ENCODE measurements at regions not wholly inside any gene's neighbourhood (a gene's known extent, or its start where the extent isn't known, plus 50 kb on each side); places are given as distances from the start of the nearest gene placed in this dataset.
"Not testable (repeated sequence)": the region's sequence is repeated elsewhere in the genome, so short reads cannot be mapped to it uniquely, and the experiment has no call there.

DNA sequence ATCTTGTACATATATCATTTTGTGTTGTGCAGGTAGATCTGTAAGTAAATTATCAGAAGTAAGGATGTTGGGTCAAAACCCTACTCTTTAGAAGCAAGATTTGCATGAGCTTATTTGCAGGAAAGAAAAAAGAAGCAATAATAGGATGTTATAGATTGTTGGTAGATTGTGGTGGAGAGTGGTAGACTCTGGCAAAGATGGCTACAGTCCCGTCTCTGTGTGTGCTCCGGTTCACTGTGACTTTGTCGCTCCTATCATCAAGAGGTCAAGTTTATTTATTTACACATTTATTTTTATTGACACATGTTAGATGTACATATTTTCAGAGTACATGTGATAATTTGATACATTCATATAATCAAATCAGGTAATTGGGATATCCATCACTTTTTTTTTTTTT, 81.0 kb upstream of the NDUFV2 start:
- Histone ChIP-seq H3K9me3 (ENCODE audit: control insufficient read depth in 2 of 2, insufficient read depth in 1 of 2, low read depth in 1 of 2, low read length in 1 of 2) (no peaks in the 10 kb centered on the region), H3K27ac (ENCODE audit: low read depth in 1 of 3, low read length in 2 of 3) (no peak overlapping the region), H3K27me3 (ENCODE audit: control insufficient read depth in 3 of 3, insufficient read depth in 3 of 3, low read length in 3 of 3) (no peaks in the 10 kb centered on the region), H3K4me1 (ENCODE audit: control insufficient read depth in 3 of 3, insufficient read depth in 2 of 3, low read depth in 1 of 3, low read length in 2 of 3) (peaks cover 0 to 8% (median 4%) of the 10 kb centered on the region in 3 donors), H3K36me3 (ENCODE audit: control insufficient read depth in 3 of 3, insufficient read depth in 2 of 3, low read depth in 1 of 3, low read length in 3 of 3) (no peaks in the 10 kb centered on the region), H3K4me3 (ENCODE audit: low read depth in 1 of 3, low read length in 3 of 3) (no peak overlapping the region)
- FAIRE-seq (no peak), DNase-seq (no peak)
- WGBS, 3 donors: 88 to 95% (median 95%) methylated on average over 3 of the region's 3 CpGs

DNA sequence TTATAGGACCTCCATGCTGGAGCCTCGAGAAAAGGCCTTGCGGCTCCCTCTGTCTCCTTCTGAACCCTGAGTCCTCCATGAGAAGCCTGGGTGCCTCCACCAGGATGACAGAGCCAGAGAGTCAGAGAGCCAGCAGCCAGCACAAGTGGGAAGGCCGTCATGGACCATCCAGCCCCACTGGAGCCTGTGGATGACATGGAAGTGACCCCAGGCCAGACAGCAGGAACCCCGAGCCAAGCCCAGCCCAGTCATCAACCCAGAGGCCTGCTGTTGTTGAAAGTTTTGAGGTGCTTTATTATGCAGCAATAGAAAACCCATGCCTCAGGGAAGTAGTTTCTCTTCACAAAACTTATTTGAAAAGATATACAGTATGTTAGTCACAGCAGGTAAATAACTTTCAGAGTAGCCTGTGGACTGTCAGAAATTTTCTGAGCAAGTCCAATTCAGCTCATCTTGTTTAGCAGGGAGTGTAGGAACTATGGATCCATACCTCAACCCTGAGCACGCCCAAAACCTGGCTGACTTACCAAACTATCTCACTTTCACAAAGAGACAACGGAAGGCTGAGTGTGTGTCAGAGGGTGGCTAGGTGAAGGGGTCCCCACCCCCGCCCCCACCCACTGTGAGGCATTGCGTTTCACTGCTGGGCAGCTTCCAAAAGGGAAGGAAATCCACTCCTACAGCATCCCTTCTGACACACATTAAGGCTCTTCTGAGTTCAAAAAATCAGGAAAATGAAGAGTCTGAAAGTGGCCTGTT, 79.9 kb upstream of the NDUFV2 start:
- no peak overlapping the region for H3K27ac ChIP-seq (ENCODE audit: low read depth in 1 of 3, low read length in 2 of 3)
- no peak overlapping the region for H3K4me3 ChIP-seq (ENCODE audit: low read depth in 1 of 3, low read length in 3 of 3)
- 70 to 82% (median 80%) methylated on average over 8 of the region's 8 CpGs for WGBS, 3 donors
- H3K36me3 ChIP-seq (ENCODE audit: control insufficient read depth in 3 of 3, insufficient read depth in 2 of 3, low read depth in 1 of 3, low read length in 3 of 3): no peaks in the 10 kb centered on the region
- FAIRE-seq (no peak), DNase-seq (no peak)
- no peaks in the 10 kb centered on the region for H3K4me1 ChIP-seq (ENCODE audit: control insufficient read depth in 3 of 3, insufficient read depth in 2 of 3, low read depth in 1 of 3, low read length in 2 of 3)
- no peaks in the 10 kb centered on the region for H3K9me3 ChIP-seq (ENCODE audit: control insufficient read depth in 2 of 2, insufficient read depth in 1 of 2, low read depth in 1 of 2, low read length in 1 of 2)
- H3K27me3 ChIP-seq (ENCODE audit: control insufficient read depth in 3 of 3, insufficient read depth in 3 of 3, low read length in 3 of 3): no peaks in the 10 kb centered on the region

- not testable (repeated sequence) for H3K9me3 ChIP-seq (ENCODE audit: control insufficient read depth in 2 of 2, insufficient read depth in 1 of 2, low read depth in 1 of 2, low read length in 1 of 2); H3K27me3 ChIP-seq (ENCODE audit: control insufficient read depth in 3 of 3, insufficient read depth in 3 of 3, low read length in 3 of 3); H3K27ac ChIP-seq (ENCODE audit: low read depth in 1 of 3, low read length in 2 of 3); FAIRE-seq; H3K4me1 ChIP-seq (ENCODE audit: control insufficient read depth in 3 of 3, insufficient read depth in 2 of 3, low read depth in 1 of 3, low read length in 2 of 3); H3K36me3 ChIP-seq (ENCODE audit: control insufficient read depth in 3 of 3, insufficient read depth in 2 of 3, low read depth in 1 of 3, low read length in 3 of 3); DNase-seq; H3K4me3 ChIP-seq (ENCODE audit: low read depth in 1 of 3, low read length in 3 of 3)
- WGBS, 3 donors: 93 to 96% (median 95%) methylated on average over 14 to 15 of the region's 18 CpGs
Observed at GRCh38 chr18:9024031-9024646, 78.4 kb upstream of the NDUFV2 start.

DNA sequence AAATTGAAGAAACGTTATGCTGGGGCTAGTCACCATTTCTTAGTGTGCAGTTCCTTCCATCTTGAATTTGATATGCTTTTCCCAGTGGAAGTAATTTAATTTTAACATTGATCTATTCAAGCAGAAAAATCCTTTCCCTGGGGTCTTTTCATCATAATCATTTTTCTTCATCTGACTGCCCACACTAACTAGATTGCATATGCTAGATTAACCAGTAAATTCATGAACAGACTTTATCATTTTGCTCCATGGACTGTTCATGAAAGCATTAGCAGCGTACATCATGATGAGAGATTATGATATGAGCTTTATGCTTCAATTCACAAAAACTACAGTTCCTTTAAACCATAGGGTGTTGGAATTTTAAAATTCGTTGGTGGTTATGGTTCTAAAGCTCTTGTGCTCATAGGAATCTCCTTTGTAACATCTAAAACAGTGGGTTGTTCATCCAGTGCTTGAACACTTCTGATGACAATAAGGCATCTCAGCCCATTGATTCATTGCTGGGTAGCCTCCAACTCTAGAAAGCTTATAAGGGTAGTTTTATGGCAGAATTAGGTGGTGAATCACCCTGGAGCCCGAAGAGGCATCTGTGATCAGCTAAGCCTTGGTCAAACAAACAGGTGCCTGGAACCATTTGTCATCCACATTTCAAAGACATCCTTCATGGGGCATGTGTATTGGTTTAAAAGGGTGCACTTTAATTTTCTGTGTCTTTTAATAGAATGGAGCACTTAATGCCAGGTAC, 77.2 kb upstream of the NDUFV2 start:
- Histone ChIP-seq H3K9me3 (ENCODE audit: control insufficient read depth in 2 of 2, insufficient read depth in 1 of 2, low read depth in 1 of 2, low read length in 1 of 2) (peaks cover 0 to 2% of the 10 kb centered on the region in 2 donors), H3K27me3 (ENCODE audit: control insufficient read depth in 3 of 3, insufficient read depth in 3 of 3, low read length in 3 of 3) (no peaks in the 10 kb centered on the region), H3K27ac (ENCODE audit: low read depth in 1 of 3, low read length in 2 of 3) (no peak overlapping the region), H3K36me3 (ENCODE audit: control insufficient read depth in 3 of 3, insufficient read depth in 2 of 3, low read depth in 1 of 3, low read length in 3 of 3) (no peaks in the 10 kb centered on the region), H3K4me3 (ENCODE audit: low read depth in 1 of 3, low read length in 3 of 3) (no peak overlapping the region), H3K4me1 (ENCODE audit: control insufficient read depth in 3 of 3, insufficient read depth in 2 of 3, low read depth in 1 of 3, low read length in 2 of 3) (no peaks in the 10 kb centered on the region)
- DNase-seq (no peak), FAIRE-seq (no peak)
- WGBS, 3 donors: 25 to 56% (median 34%) methylated on average over 4 of the region's 4 CpGs

DNA sequence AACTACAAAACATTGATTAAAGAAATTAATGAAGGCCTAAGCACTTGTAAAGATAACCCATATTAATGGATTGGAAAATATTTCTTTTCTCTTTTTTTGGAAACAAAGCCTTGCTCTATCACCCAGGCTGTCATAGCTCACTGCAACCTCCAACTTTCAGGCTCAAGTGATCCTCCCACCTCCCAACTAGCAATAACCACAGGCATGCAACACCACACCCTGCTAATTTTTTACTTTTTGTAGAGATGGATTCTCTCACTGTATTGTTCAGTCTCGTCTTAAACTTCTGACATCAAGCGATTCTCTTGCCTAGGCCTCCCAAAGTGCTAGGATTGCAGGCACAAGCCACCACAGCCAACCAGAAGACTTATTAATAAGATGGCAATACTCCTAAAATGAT, 73.4 kb upstream of the NDUFV2 start:
- no peak for FAIRE-seq
- peaks cover 0 to 4% of the 10 kb centered on the region in 2 donors for H3K9me3 ChIP-seq (ENCODE audit: control insufficient read depth in 2 of 2, insufficient read depth in 1 of 2, low read depth in 1 of 2, low read length in 1 of 2)
- WGBS, 3 donors: 93 to 97% (median 94%) methylated on average over 2 of the region's 2 CpGs

DNA sequence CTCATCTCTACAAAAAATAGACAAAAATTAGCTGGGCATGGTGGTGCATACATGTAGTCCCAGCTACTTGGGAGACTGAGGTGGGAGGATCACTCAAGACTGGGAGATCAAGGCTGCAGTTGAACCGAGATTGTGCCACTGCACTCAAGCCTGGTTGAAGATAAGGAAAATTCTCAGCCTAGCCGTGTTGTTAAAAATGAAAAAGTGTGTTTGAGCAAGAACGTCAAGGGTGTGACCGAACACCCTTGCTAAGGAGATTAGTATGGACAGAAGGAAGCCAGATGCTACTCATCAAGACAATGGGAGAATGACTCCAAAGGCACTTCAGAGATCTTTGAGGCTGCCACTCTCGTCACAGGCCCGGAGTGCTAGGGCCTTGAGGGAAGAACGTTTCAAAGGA, 70.0 kb upstream of the NDUFV2 start:
- DNase-seq (no peak), FAIRE-seq (no peak)
- Histone ChIP-seq H3K36me3 (ENCODE audit: control insufficient read depth in 3 of 3, insufficient read depth in 2 of 3, low read depth in 1 of 3, low read length in 3 of 3) (no peaks in the 10 kb centered on the region), H3K27ac (ENCODE audit: low read depth in 1 of 3, low read length in 2 of 3) (no peak overlapping the region), H3K9me3 (ENCODE audit: control insufficient read depth in 2 of 2, insufficient read depth in 1 of 2, low read depth in 1 of 2, low read length in 1 of 2) (peaks cover 0 to 4% of the 10 kb centered on the region in 2 donors), H3K4me3 (ENCODE audit: low read depth in 1 of 3, low read length in 3 of 3) (no peak overlapping the region), H3K27me3 (ENCODE audit: control insufficient read depth in 3 of 3, insufficient read depth in 3 of 3, low read length in 3 of 3) (no peaks in the 10 kb centered on the region), H3K4me1 (ENCODE audit: control insufficient read depth in 3 of 3, insufficient read depth in 2 of 3, low read depth in 1 of 3, low read length in 2 of 3) (no peaks in the 10 kb centered on the region)
- 74 to 82% (median 78%) methylated on average over 7 of the region's 7 CpGs for WGBS, 3 donors

More for the DNA sequence above, 73.4 kb upstream of the NDUFV2 start:
- Histone ChIP-seq H3K4me1 (ENCODE audit: control insufficient read depth in 3 of 3, insufficient read depth in 2 of 3, low read depth in 1 of 3, low read length in 2 of 3) (no peaks in the 10 kb centered on the region), H3K27ac (ENCODE audit: low read depth in 1 of 3, low read length in 2 of 3) (no peak overlapping the region), H3K4me3 (ENCODE audit: low read depth in 1 of 3, low read length in 3 of 3) (no peak overlapping the region), H3K27me3 (ENCODE audit: control insufficient read depth in 3 of 3, insufficient read depth in 3 of 3, low read length in 3 of 3) (no peaks in the 10 kb centered on the region), H3K36me3 (ENCODE audit: control insufficient read depth in 3 of 3, insufficient read depth in 2 of 3, low read depth in 1 of 3, low read length in 3 of 3) (no peaks in the 10 kb centered on the region)
- DNase-seq: no peak

DNA sequence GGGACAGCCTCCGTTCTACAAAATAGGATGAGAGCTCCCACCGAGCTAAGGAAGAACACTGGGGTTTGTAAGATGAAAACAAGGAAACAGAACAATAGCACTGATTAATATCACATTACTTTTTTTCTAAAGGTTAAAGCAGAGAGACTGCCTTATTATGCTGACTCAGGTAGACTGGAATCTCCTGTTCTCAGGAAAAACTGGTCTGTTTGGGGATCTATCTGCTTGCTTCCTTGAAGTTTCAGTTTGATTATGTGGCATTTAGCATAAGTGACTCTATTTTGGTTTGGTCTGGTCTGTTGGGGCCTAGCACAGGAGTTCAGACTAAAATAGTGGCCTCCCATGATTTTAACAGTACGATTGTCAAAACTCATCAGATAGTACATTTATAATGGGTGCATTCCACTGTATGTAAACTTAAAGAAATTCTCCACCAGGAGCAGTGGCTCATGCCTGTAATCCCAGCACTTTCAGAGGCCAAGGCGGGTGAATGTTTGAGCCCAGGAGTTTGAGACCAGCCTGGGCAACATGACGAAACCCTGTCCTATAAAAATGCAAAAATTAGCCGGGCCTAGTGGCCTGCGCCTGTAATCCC, 64.1 kb upstream of the NDUFV2 start:
- H3K4me1 ChIP-seq (ENCODE audit: control insufficient read depth in 3 of 3, insufficient read depth in 2 of 3, low read depth in 1 of 3, low read length in 2 of 3): no peaks in the 10 kb centered on the region
- no peaks in the 10 kb centered on the region for H3K27me3 ChIP-seq (ENCODE audit: control insufficient read depth in 3 of 3, insufficient read depth in 3 of 3, low read length in 3 of 3)
- no peak overlapping the region for H3K27ac ChIP-seq (ENCODE audit: low read depth in 1 of 3, low read length in 2 of 3)
- FAIRE-seq (no peak), DNase-seq (no peak)
- H3K4me3 ChIP-seq (ENCODE audit: low read depth in 1 of 3, low read length in 3 of 3): no peak overlapping the region
- no peaks in the 10 kb centered on the region for H3K36me3 ChIP-seq (ENCODE audit: control insufficient read depth in 3 of 3, insufficient read depth in 2 of 3, low read depth in 1 of 3, low read length in 3 of 3)
- H3K9me3 ChIP-seq (ENCODE audit: control insufficient read depth in 2 of 2, insufficient read depth in 1 of 2, low read depth in 1 of 2, low read length in 1 of 2): no peaks in the 10 kb centered on the region
- 81 to 89% (median 87%) methylated on average over 7 of the region's 7 CpGs for WGBS, 3 donors

DNA sequence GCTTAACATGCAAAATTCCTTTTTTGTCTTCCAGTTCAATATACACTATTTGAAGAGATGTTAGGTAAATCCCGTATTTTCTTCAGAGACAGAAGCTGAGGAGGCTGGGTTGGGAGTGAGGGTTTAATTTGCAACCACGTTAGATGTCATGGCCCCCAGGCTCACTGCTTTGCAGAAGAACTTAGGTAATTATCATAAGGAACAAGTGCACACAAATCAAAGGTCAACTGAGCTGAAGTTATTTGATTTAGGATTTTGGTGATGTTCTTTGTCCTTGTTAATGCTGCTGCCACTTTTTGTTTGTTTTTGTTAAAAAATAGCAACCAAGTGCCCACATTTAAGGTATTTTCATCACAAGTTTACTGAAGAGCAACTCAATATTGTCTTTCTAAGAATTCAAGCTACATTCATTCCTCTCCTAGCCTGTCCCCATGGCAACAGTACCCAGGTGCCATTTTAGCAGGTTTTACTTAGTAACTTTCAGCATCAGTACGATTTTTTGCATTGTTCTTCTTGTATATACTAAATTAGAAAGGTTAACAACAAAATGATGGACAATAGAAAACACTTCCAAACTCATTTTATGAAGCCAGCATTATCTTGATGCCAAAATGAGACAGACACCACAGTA, 62.9 kb upstream of the NDUFV2 start:
- no peak for DNase-seq
- H3K4me1 ChIP-seq (ENCODE audit: control insufficient read depth in 3 of 3, insufficient read depth in 2 of 3, low read depth in 1 of 3, low read length in 2 of 3): no peaks in the 10 kb centered on the region
- 37 to 65% (median 53%) methylated on average over 3 of the region's 3 CpGs for WGBS, 3 donors

More for the DNA sequence above, 62.9 kb upstream of the NDUFV2 start:
- Histone ChIP-seq H3K27me3 (ENCODE audit: control insufficient read depth in 3 of 3, insufficient read depth in 3 of 3, low read length in 3 of 3) (no peaks in the 10 kb centered on the region), H3K4me3 (ENCODE audit: low read depth in 1 of 3, low read length in 3 of 3) (no peak overlapping the region), H3K36me3 (ENCODE audit: control insufficient read depth in 3 of 3, insufficient read depth in 2 of 3, low read depth in 1 of 3, low read length in 3 of 3) (no peaks in the 10 kb centered on the region), H3K9me3 (ENCODE audit: control insufficient read depth in 2 of 2, insufficient read depth in 1 of 2, low read depth in 1 of 2, low read length in 1 of 2) (no peaks in the 10 kb centered on the region), H3K27ac (ENCODE audit: low read depth in 1 of 3, low read length in 2 of 3) (no peak overlapping the region)
- no peak for FAIRE-seq
